Urothelium cell line (cell line): ENCODE measurements at regions not wholly inside any gene's neighbourhood (a gene's known extent, or its start where the extent isn't known, plus 50 kb on each side); places are given as distances from the start of the nearest gene placed in this dataset.
"Not testable (repeated sequence)": the region's sequence is repeated elsewhere in the genome, so short reads cannot be mapped to it uniquely, and the experiment has no call there.

Experiments
- DNase-seq: peaks from one replicate; pipeline ENCODE4 v3.0.0; 2011; ENCODE audit warnings: low spot score, mixed read lengths
- FAIRE-seq: peaks from 2 replicates; lab custom pipeline; 2011; peaks lifted over from hg19 to GRCh38; lab: Jason Lieb, UNC

GRCh38 chr2:142395291-142395690 is 264.5 kb upstream of the LRP1B start:
- no peak for FAIRE-seq

GRCh38 chr2:142380372-142380771 is 249.6 kb upstream of the LRP1B start:
- FAIRE-seq = no peak
- DNase-seq = no peak

More at GRCh38 chr2:142395291-142395690, 264.5 kb upstream of the LRP1B start:
- DNase-seq = no peak

DNA sequence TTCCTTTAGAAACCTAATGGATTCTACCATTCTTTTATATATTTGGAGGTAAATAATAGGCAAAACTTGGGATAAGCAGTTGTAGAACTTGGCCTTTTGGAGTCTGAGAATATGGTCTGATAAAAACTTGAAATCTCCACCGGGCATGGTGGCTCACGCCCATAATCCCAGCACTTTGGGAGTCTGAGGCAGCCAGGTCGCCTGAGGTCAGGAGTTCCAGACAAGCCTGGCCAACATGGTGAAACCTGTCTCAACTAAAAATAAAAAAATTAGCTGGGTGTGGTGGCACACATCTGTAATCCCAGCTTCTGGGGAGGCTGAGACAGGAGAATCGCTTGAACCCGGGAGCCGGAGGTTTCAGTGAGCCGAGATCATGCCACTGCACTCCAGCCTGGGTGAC is 231.3 kb upstream of the LRP1B start:
- FAIRE-seq, DNase-seq: not testable (repeated sequence)

DNA sequence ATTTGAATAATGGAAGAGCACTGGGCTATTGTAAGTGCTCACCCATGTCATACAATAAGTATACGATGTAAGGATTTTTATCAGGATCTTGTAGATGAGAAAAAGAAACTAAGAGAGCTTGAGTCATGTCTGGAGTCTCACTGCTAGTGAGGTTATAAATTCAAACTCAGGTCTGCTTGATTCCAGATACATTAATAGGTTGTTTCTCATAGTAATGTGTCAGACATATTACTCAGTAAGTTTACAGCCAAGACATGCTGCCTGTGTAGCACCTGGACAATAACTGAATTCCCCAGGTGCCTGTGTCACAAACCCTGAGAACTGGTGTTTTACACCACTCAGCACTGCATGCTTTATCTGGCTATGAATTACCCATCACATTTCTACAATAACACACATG is 216.9 kb upstream of the LRP1B start:
- DNase-seq = no peak
- FAIRE-seq = no peak

- DNase-seq = no peak
- no peak for FAIRE-seq
Measured at GRCh38 chr2:142339261-142339660, 208.4 kb upstream of the LRP1B start.

DNA sequence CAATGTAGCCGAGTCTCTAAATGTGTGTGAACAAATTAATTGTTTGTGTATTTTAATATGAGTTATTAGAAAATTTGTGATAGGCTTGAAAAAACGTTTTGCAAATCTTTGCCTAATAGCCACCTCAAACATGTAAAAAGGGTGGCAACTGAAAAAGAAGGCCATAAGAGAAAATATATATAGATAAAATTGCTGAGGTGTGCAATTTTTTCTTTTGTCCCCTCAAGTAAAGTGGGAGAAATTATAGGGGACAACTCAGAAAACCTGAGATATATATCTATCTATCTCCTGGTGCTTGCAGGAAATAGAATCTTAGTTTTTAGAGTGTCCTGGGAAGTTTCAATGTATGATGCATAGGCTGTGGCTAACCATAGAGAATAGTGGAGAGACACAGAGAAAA is 201.4 kb upstream of the LRP1B start:
- no peak for DNase-seq
- no peak for FAIRE-seq

DNA sequence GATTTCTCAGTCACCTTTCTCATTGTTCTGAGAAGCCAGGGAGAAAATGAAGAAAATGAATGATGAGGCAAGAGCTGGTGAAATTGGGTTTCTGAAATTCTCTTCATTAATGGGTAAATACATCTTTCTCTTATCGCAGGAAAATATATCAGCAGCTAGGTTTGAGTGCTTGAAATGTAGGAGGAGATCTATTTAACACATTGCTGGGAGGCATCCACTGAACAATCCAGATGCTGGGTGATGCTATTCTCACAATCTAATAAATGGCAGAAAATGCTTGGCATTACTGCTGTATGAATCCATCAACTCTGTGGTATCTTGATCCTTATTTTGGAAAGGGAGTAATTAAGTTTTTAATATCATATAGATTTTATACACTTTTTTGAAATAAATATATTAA is 199.6 kb upstream of the LRP1B start:
- no peak for DNase-seq
- FAIRE-seq = no peak

- FAIRE-seq (no peak), DNase-seq (no peak)
Measured at GRCh38 chr2:142325870-142326269, 195.1 kb upstream of the LRP1B start.

DNA sequence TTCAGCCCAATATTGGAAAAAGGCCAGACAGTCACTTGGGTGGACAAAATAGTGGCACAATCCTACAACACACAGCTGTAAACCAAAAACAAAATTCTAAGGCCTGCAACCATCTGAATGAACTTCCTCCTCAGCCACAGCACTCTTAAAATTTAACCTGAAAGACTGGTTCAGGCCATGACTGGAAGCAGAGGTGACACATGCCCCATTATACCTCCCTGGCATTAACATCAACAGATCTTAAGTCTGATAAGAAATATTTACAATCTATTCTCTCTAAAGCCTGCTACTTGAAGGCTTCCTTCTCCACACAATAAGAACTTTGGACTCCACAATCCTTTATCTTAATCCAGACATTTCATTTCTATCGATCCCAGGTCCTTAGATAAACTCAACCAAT is 192.4 kb upstream of the LRP1B start:
- no peak for DNase-seq

DNA sequence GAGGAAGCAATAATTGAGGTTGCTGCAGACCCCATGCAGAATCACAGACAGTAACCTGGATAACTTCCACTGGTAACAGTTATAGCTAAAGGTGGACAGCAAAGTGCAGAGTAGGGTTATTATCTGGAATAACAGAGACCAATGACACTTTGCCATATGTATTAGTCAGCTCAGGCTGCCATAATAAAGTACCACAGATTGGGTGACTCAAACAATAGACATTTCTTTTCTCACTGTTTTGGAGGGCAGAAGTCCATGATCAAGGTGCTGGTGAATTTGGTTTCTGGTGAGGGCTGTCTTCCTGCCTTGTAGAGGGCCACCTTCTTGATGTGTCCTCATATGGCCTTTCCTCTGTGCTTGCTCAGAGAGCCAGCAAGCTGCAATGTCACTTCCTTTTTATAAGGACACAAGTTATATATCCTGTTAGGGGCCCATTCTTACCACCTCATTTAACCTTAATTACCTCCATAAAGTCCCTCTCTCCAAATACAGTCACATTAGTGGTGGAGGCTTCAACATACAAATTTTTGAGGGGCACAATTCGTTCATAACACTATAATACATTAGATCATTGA is 191.0 kb upstream of the LRP1B start:
- FAIRE-seq (no peak), DNase-seq (no peak)

More for the DNA sequence above, 192.4 kb upstream of the LRP1B start:
- FAIRE-seq = no peak

DNA sequence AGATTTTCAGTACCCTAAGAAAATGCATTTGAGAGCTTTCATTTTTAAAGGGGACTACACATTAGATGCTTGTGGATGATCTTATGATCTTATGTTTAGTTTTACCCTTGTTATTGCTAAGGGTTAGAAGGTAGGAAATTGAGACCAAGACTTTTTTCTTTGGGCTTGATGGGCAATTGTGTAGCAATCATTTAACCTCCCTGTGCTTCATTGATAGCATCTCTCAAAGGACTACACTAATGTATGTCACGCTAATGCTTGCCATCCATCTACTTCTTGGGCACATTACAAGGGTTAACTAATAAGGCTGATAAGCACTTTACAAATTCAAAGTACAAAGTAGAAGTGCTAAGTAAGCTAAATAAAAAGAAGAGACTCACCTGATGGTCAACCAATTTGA is 189.3 kb upstream of the LRP1B start:
- DNase-seq (no peak), FAIRE-seq (no peak)

GRCh38 chr2:142316049-142316448 is 185.2 kb upstream of the LRP1B start:
- DNase-seq (no peak), FAIRE-seq (no peak)

GRCh38 chr2:142315346-142315745 is 184.5 kb upstream of the LRP1B start:
- no peak for DNase-seq
- FAIRE-seq = no peak

DNA sequence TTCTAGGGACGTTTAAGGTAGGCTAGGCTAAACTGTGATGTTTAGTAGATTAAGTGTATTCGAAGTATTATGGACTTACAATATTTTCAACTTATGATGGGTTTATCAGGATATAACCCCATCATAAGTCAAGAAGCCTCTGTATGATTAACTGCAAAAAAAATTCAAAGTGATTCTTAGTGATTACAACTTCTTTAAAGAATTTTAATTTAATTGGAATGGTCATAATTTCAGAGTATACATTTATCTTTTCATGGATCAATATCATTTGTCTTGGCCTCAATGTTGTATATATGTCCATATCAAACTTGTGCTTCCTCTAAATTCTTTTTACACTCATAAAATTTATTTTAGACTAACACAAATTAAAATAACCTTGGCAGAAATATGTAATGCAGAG is 183.3 kb upstream of the LRP1B start:
- DNase-seq (no peak), FAIRE-seq (no peak)

DNA sequence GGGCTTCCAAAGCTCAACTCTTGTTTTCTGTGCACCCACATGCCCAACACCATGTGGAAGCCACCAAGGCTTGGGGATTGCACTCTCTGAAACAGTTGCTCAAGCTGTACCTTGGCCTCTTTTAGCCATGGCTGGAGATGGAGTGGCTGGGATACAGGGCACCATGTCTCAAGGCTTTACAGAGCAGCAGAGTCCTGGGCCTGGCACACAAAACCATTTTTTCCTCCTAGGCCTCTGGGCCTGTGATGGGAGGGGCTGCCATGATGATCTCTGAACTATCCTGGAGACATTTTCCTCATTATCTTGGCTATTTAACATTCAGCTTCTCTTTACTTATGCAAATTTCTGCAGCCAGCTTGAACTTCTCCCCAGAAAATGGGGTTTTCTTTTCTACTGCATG is 179.7 kb upstream of the LRP1B start:
- FAIRE-seq (no peak), DNase-seq (no peak)

- DNase-seq (no peak), FAIRE-seq (no peak)
Measured at GRCh38 chr2:142308744-142309143, 177.9 kb upstream of the LRP1B start.

- FAIRE-seq (no peak), DNase-seq (no peak)
Measured at GRCh38 chr2:142307616-142308115, 176.8 kb upstream of the LRP1B start.

- DNase-seq = no peak
- FAIRE-seq = no peak
Measured at GRCh38 chr2:142307086-142307485, 176.3 kb upstream of the LRP1B start.

DNA sequence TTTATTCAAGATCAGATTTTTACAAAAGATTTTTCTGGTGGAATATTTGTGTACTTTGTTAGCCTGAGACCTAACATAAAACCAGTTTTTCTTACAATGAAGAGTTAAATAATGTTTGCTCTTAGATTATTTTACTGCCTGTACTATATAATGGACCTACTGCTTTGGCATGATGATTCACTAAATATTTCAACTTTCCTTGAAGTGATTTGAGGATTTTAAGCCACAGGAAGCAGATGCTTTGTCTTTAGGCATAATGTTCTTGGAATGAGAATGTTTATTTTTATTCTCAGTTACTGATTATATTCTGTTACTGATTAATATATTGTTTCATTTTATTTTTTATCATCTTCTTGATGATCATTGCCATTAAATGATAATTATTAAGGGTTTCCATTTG is 175.3 kb upstream of the LRP1B start:
- no peak for FAIRE-seq

GRCh38 chr2:142300517-142300916 is 169.7 kb upstream of the LRP1B start:
- DNase-seq = no peak
- no peak for FAIRE-seq

More for the DNA sequence above, 175.3 kb upstream of the LRP1B start:
- no peak for DNase-seq

DNA sequence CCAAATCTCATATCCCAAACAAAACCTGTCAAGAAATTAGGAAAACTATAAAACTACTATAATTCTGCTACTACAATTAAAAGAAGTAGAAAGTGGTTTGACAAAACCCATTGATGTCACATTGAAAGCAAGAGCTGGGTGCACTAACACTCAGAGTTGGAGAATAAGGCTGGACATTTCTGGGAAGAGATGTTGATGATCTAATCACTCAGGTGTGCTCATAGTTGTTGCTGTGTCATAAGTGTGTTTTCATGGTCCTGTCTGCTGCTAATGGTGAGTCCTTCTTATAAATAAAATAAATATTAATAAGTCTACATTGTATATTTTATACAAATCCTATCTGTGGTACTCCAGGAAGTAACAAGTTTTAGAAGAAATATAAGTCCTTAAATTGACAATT is 168.2 kb upstream of the LRP1B start:
- FAIRE-seq = no peak

DNA sequence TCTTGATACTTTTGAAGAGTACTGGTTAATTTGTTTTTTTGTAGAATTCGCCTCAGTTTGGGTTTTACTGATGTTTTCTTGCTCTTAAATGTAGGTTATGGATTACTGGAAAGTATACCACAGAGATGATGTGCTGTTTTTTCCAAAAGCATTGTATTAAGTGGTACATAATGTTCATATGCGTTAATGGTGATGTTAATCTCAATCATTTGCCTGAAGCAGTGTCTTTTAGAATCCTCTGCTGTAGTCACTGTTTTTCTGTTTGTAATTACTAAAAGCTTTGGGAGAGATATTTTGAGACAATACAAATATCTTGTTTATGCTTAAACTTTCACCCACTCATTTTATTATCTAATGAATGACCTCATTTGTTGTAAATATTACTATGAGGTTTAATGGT is 163.4 kb upstream of the LRP1B start:
- no peak for FAIRE-seq
- no peak for DNase-seq

More for the DNA sequence above, 168.2 kb upstream of the LRP1B start:
- no peak for DNase-seq

DNA sequence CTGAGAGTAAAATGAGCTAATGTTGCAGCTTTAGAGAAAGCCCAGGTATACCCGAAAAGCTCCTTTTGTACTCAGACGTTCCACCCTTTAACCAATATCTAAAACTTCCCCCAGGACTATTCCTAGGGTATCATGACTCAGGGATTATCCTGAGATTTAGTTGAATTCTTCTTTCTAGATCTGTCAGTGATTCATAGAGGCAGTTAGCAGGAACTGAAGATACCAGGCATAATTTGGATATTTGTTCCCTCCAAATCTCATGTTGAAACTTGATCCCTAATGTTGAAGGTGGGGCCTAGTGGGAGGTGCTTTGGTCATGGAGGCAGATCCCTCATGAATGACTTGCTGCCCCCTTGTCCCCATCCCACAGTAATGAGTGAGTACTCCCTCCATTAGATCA is 161.2 kb upstream of the LRP1B start:
- DNase-seq (no peak), FAIRE-seq (no peak)
